Epithelial cell of esophagus (primary cell): ENCODE measurements at regions not wholly inside any gene's neighbourhood (a gene's known extent, or its start where the extent isn't known, plus 50 kb on each side); places are given as distances from the start of the nearest gene placed in this dataset.
"Not testable (repeated sequence)": the region's sequence is repeated elsewhere in the genome, so short reads cannot be mapped to it uniquely, and the experiment has no call there.

ENCODE experiments used
- DNase-seq: peaks from one replicate; pipeline ENCODE4 v3.0.0; 2010; ENCODE audit warnings: low read depth
- H3K4me3 ChIP-seq: 2 replicates; pipeline ENCODE4 v1.5.1; 2011; ENCODE audit warnings: mild to moderate bottlenecking, low read length, control low read depth
- CTCF ChIP-seq: IDR thresholded peaks from 2 replicates; pipeline ENCODE4 v1.5.1; 2011; ENCODE audit warnings: low read depth, mild to moderate bottlenecking, low read length, control low read depth, inconsistent platforms; ENCODE audit not compliant: insufficient read depth; ENCODE audit errors: missing control alignments

DNA sequence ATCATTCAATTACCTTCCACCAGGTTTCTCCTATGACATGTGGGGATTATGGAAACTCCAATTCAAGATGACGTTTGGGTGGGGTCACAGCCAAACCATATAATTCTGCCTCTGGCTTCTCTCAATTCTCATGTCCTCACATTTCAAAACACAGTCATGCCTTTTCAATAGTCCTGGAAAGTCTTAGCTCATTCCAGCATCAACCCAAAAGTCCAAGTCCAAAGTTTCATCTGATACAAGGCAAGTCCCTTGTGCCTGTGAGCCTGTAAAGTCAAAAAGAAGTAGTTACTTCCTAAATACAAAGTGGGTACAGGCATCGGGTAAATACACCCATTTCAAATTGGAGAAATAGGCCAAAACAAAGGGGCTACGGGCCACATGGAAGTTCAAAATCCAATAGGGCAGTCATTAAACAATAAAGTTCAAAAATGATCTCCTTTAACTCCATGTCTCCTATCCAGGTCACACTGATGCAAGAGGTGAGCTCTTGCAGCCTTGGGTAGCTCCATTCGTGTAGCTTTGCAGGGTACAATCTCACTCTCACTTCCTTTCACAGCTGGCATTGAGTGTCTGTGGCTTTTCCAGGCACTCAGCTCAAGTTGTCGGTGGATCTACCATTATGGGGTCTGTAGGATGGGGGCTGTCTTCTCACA is 112.9 kb downstream of the FCRL5 start:
- no peak for TF ChIP-seq CTCF
- H3K4me3 ChIP-seq: no peak overlapping the region
- no peak for DNase-seq

DNA sequence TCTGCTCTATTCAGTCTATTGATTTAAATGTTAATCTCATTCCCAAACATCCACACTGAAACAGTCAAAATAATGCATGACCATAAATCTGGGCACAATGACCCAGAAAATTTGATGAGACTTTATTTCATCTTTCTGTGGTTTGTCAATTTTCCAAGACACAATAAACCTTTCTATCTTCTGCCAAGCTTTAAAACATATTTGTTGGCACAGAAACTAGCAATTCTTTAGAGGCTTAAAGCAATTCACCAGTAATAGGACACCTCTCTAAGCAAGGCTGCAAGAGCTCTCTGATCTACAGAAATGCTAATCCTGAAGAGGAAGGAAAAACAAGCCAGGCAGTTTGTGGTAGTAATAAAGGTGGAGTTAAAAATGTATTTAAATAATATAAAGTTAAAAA is 113.7 kb downstream of the FCRL5 start:
- no peak for TF ChIP-seq CTCF
- no peak for DNase-seq
- no peak overlapping the region for H3K4me3 ChIP-seq

DNA sequence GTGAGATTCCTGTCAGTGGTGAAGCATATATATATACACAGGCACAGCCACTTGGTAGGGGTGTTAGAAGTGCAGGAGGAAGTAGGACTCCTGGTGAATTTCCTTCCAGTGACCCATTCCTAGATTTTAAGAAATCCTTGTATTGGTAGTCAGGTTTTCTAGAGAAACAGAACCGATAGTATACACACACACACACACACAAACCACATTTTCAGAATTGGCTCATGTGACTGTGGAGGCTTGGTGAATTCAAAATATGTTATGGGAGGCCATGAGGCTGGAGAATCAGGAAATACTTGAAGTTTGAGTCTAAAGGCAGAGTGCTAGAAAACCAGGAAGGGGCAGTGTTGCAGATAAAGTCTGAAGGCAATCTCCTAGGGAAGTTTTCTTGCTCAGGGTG is 114.2 kb downstream of the FCRL5 start:
- DNase-seq: peak; percentile 7

DNA sequence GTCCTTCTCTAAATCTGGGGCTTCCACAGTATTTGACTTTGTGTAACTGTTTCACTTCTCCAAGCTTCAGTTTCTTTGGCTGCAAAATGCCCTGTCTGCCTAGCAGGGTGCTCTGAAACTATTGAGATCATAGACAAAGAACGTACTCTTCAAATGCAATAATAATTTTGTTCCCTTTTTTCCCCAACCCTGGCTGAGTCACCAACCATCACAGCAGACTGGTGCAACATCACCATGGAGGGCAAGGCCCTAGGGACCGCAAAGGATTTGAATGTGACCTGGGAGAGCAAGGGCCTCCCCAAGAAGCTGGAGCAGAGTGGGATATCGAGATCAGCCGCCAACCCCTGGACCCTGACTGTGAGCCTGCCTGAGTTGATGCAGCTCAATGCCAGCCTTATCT is 115.0 kb downstream of the FCRL5 start:
- no peak for DNase-seq
- no peak overlapping the region for H3K4me3 ChIP-seq
- TF ChIP-seq CTCF: no peak

More for the DNA sequence above, 114.2 kb downstream of the FCRL5 start:
- H3K4me3 ChIP-seq: no peak overlapping the region
- TF ChIP-seq CTCF: no peak

DNA sequence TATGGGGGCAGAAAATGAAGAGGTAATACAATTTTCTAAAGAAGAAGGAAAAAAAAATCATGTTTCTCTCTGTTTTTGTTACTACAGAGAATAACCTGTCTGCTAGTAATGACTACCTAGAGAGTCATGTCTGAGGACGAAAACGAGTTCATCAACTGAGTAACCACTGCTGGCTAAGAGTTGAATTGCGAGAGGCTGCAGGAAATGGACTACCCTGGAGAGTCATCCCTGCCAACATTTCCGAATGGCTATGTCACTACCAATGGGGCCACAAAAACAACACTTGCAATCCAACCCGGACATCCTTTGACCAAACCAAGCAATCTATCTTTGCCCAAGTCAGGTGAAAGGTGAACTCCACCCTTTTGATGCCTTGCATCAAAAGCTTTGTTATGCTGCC is 120.6 kb downstream of the FCRL5 start:
- no peak for TF ChIP-seq CTCF
- DNase-seq: peak; percentile 92
- no peak overlapping the region for H3K4me3 ChIP-seq

DNA sequence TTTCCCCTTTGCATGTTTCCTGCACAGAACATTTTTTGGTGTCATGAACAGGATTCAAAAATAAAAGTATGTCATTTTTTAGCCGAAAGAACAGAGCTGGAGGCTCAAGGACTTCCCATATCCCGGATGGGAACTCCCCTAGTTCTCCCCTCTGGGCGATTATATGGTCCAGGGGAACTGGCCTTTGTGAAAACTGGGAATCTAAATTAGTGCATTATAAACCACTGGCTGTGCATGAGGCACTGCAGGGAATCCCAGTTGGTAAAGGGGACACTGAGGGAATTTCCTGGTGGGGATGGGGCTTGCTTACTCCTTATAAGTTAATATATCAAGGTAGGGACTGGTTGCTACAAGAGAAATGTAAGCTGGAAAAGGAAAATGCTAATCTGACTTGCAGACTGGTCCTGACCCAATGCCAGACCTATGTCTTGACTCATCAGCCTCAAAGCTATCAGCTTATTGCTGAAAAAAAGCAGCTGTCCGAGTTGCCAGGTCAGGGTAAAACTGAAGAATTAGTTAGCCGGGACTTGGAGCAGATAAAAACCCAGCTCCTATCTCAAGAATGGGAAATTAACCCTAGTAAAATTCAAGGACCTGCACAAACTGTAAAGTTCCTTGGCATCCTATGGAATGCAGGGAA is 122.6 kb downstream of the FCRL5 start:
- no peak for TF ChIP-seq CTCF
- peak; percentile 6 for DNase-seq
- H3K4me3 ChIP-seq: no peak overlapping the region

GRCh38 chr1:157423764-157424163 is 128.6 kb downstream of the FCRL5 start:
- H3K4me3 ChIP-seq, DNase-seq: not testable (repeated sequence)
